Endothelial cell of umbilical vein (primary cell): ENCODE measurements at regions not wholly inside any gene's neighbourhood (a gene's known extent, or its start where the extent isn't known, plus 50 kb on each side); places are given as distances from the start of the nearest gene placed in this dataset.

Source experiments
- BruUV-seq: library from RNA; stranded (reverse); fragments of 400-500 nt; replicated peaks from 2 replicates; lab custom pipeline; 2021; lab: Mats Ljungman, UMichigan
- CTCF ChIA-PET: fragments of 300-600, 350-600 bp; sonication (Branson Sonifier 250); formaldehyde crosslinking; loops from one replicate; lab custom pipeline; 2021; ENCODE audit warnings: antibody characterized with exemption, inconsistent platforms; lab: Charles Lee
- POLR2A ChIA-PET: fragments of 300-600, 350-600 bp; sonication (Branson Sonifier 250); formaldehyde crosslinking; loops from one replicate; lab custom pipeline; 2021; ENCODE audit warnings: antibody characterized with exemption, inconsistent platforms; lab: Charles Lee
- DNase-seq: peaks from one replicate; pipeline ENCODE4 v3.0.0-alpha.2; 2011; ENCODE audit warnings: low read depth, low spot score
- FAIRE-seq: peaks from 2 replicates; lab custom pipeline; 2011; peaks lifted over from hg19 to GRCh38; lab: Jason Lieb, UNC
- H2AFZ ChIP-seq: 2 replicates; pipeline ENCODE4 v1.6.0; 2012; ENCODE audit warnings: low read depth, low read length, control low read depth, inconsistent platforms
- H3K27ac ChIP-seq: 2 replicates; pipeline ENCODE4 v1.5.1; 2011; ENCODE audit warnings: low read depth, mild to moderate bottlenecking, control low read depth, low read length, moderate library complexity; ENCODE audit not compliant: insufficient read depth
- H3K27me3 ChIP-seq, 2 experiments: 2 replicates each; pipeline versions ENCODE4 v1.6.0 to v1.6.1; 2011; ENCODE audit warnings: low read length in 2 of 2, mixed read lengths in 1 of 2; ENCODE audit not compliant: control insufficient read depth in 2 of 2, insufficient read depth in 2 of 2
- H3K36me3 ChIP-seq, 2 experiments: 2 replicates in 1 of 2; 3 replicates in 1 of 2; pipeline ENCODE4 v1.5.1; 2011; ENCODE audit warnings: low read length in 2 of 2, mild to moderate bottlenecking in 1 of 2, moderate library complexity in 1 of 2; ENCODE audit not compliant: control insufficient read depth in 2 of 2, insufficient read depth in 2 of 2; ENCODE audit errors: extremely low read depth in 1 of 2
- H3K4me1 ChIP-seq: 3 replicates; pipeline ENCODE4 v1.5.1; 2011; ENCODE audit warnings: mild to moderate bottlenecking, low read length; ENCODE audit not compliant: control insufficient read depth, insufficient read depth; ENCODE audit errors: extremely low read depth
- H3K4me2 ChIP-seq: 2 replicates; pipeline ENCODE4 v1.6.1; 2011; ENCODE audit warnings: low read length, control low read depth, mixed read lengths; ENCODE audit not compliant: insufficient read depth
- H3K4me3 ChIP-seq, 3 experiments: fragments of 200-600 bp in 1 of 3; sonication (generic), shearing (Covaris generic) in 1 of 3; replicated peaks in 1 of 3; 2 replicates each; pipeline ENCODE4 v1.5.1; 2011 to 2016; ENCODE audit warnings: control low read depth in 3 of 3, low read length in 3 of 3, mild to moderate bottlenecking in 2 of 3, inconsistent platforms in 1 of 3, low read depth in 1 of 3, moderate library complexity in 1 of 3; ENCODE audit not compliant: insufficient read depth in 1 of 3
- H3K79me2 ChIP-seq: 2 replicates; pipeline ENCODE4 v1.6.0; 2012; ENCODE audit warnings: low read length, inconsistent platforms; ENCODE audit not compliant: control insufficient read depth, insufficient read depth
- H3K9ac ChIP-seq: replicated peaks from 2 replicates; pipeline ENCODE3; 2011; ENCODE audit warnings: low read length, control low read depth; ENCODE audit not compliant: insufficient read depth; ENCODE audit errors: extremely low read depth
- H3K9me1 ChIP-seq: replicated peaks from 3 replicates; pipeline ENCODE4 v1.6.0; 2011; ENCODE audit warnings: mild to moderate bottlenecking, low read length; ENCODE audit not compliant: control insufficient read depth, insufficient read depth; ENCODE audit errors: extremely low read depth
- H3K9me3 ChIP-seq: replicated peaks from 2 replicates; pipeline ENCODE4 v1.5.1; 2012; ENCODE audit warnings: low read length, inconsistent platforms; ENCODE audit not compliant: control insufficient read depth, insufficient read depth
- H4K20me1 ChIP-seq: replicated peaks from 2 replicates; pipeline ENCODE3; 2011; ENCODE audit warnings: mild to moderate bottlenecking, low read length; ENCODE audit not compliant: control insufficient read depth, insufficient read depth; ENCODE audit errors: extremely low read depth
- EZH2 ChIP-seq: IDR thresholded peaks from 2 replicates; pipeline ENCODE4 v1.6.1; 2012; ENCODE audit warnings: borderline replicate concordance, low read depth, mild to moderate bottlenecking, moderate library complexity, low read length, inconsistent platforms; ENCODE audit not compliant: severe bottlenecking
- FOS ChIP-seq: IDR thresholded peaks from 2 replicates; pipeline ENCODE4 v1.6.1; 2011; ENCODE audit warnings: mild to moderate bottlenecking, low read length, moderate library complexity, borderline replicate concordance; ENCODE audit not compliant: insufficient read depth
- GATA2 ChIP-seq: IDR thresholded peaks from 2 replicates; pipeline ENCODE4 v1.7.0; 2011; ENCODE audit warnings: low read depth, mild to moderate bottlenecking, moderate library complexity, mixed read lengths, low read length; ENCODE audit not compliant: insufficient read length, insufficient read depth
- JUN ChIP-seq: IDR thresholded peaks from 2 replicates; pipeline ENCODE4 v1.6.1; 2011; ENCODE audit warnings: borderline replicate concordance, low read depth; ENCODE audit not compliant: insufficient read length, insufficient read depth
- MYC ChIP-seq: IDR thresholded peaks from one replicate; pipeline ENCODE4 v1.6.1; 2011; ENCODE audit warnings: mild to moderate bottlenecking, low read depth, low read length
- POLR2A ChIP-seq: IDR thresholded peaks from 2 replicates; pipeline ENCODE4 v1.6.1; 2012; ENCODE audit warnings: low read depth, mild to moderate bottlenecking, control low read depth, low read length
- POLR2AphosphoS5 ChIP-seq: IDR thresholded peaks from 2 replicates; pipeline ENCODE4 v1.6.1; 2012; ENCODE audit warnings: low read depth, mild to moderate bottlenecking, control low read depth, low read length, moderate library complexity; ENCODE audit not compliant: insufficient read depth
- dilution Hi-C: fragments of 300-500 bp; cut with MboI; formaldehyde crosslinking; loops from one replicate; pipeline ENCODE4 v1.15.0; 2019; ENCODE audit warnings: low sequenced_read_pairs; ENCODE audit not compliant: extremely low pct_ligation_motif_present
- intact Hi-C: fragments of 100-400 bp; cut with micrococcal nuclease; formaldehyde crosslinking; loops from one replicate; pipeline ENCODE4 v1.10.0; 2022
- TF ChIP-seq, protein P1 (sequence below), 2 donors: IDR thresholded peaks; 1 replicate in 1 of 2; 2 replicates in 1 of 2; pipeline ENCODE4 v1.5.1; 2011; ENCODE audit warnings: low read length in 2 of 2, mild to moderate bottlenecking in 2 of 2, moderate library complexity in 2 of 2, control low read depth in 1 of 2, inconsistent platforms in 1 of 2, low read depth in 1 of 2; ENCODE audit not compliant: insufficient read depth in 1 of 2; ENCODE audit errors: extremely low read depth in 1 of 2
- TF ChIP-seq, protein P2 (sequence below): IDR thresholded peaks from 2 replicates; pipeline ENCODE4 v1.6.1; 2011; ENCODE audit not compliant: insufficient read depth, insufficient read length

DNA sequence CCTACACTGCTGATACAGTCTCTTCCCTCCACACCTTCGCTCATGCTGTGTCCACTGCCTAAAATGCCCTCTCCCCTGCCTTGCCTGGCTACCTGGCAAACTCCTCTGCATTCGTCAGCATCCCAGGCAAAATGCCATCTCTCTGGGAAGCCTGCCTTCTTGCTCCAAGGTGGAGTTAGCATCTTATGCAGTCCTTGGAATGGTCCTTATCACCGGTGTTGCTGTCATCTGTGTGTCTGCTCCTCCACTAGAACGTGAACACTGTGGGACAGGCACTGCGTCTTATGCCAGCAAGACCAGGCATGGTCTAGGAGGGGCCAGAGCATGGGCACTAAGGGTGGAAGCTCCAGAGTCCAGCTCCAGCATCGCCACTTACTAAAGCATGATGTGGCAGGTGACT is 211.8 kb downstream of the MATN1 start:
- H3K9ac ChIP-seq = no peak overlapping the region
- H3K9me3 ChIP-seq = no peaks in the 10 kb centered on the region
- no peaks in the 10 kb centered on the region for H3K36me3 ChIP-seq
- no peaks in the 10 kb centered on the region for H4K20me1 ChIP-seq
- TF ChIP-seq MYC (no peak), JUN (no peak), FOS (no peak), EZH2 (no peak), POLR2A (no peak), GATA2 (no peak), POLR2AphosphoS5 (no peak)
- TF ChIP-seq, protein P1, sequence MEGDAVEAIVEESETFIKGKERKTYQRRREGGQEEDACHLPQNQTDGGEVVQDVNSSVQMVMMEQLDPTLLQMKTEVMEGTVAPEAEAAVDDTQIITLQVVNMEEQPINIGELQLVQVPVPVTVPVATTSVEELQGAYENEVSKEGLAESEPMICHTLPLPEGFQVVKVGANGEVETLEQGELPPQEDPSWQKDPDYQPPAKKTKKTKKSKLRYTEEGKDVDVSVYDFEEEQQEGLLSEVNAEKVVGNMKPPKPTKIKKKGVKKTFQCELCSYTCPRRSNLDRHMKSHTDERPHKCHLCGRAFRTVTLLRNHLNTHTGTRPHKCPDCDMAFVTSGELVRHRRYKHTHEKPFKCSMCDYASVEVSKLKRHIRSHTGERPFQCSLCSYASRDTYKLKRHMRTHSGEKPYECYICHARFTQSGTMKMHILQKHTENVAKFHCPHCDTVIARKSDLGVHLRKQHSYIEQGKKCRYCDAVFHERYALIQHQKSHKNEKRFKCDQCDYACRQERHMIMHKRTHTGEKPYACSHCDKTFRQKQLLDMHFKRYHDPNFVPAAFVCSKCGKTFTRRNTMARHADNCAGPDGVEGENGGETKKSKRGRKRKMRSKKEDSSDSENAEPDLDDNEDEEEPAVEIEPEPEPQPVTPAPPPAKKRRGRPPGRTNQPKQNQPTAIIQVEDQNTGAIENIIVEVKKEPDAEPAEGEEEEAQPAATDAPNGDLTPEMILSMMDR (IDR thresholded peaks at IDR 0.05; ENCODE audit: extremely low read depth in 1 of 2, insufficient read depth in 1 of 2, low read depth in 1 of 2, low read length in 2 of 2) = no peak
- TF ChIP-seq, protein P2, sequence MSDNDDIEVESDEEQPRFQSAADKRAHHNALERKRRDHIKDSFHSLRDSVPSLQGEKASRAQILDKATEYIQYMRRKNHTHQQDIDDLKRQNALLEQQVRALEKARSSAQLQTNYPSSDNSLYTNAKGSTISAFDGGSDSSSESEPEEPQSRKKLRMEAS = no peak
- intact Hi-C loops = no loop called here
- ChIA-PET CTCF (no interaction called here), POLR2A (no interaction called here)
- H2AFZ ChIP-seq = no peak overlapping the region
- no peaks in the 10 kb centered on the region for H3K27me3 ChIP-seq
- no TSS peak for BruUV-seq
- dilution Hi-C loops = no loop called here
- H3K79me2 ChIP-seq = no peaks in the 10 kb centered on the region
- no peaks in the 10 kb centered on the region for H3K9me1 ChIP-seq
- no peak overlapping the region for H3K27ac ChIP-seq
- DNase-seq (no peak), FAIRE-seq (no peak)
- no peaks in the 10 kb centered on the region for H3K4me1 ChIP-seq
- no peak overlapping the region for H3K4me2 ChIP-seq
- H3K4me3 ChIP-seq = no peak overlapping the region
